Panc1 (cell line): ENCODE measurements at regions not wholly inside any gene's neighbourhood (a gene's known extent, or its start where the extent isn't known, plus 50 kb on each side); places are given as distances from the start of the nearest gene placed in this dataset.

Experiments used
- ATAC-seq: fragments of 200-7000 bp; cut with Tn5 transposase; 2 replicates; pipeline ENCODE4 v1.9.1; 2020; ENCODE audit warnings: mild to moderate bottlenecking, moderate library complexity
- BruUV-seq: library from RNA; stranded (reverse); fragments of 400-500 nt; replicated peaks from 2 replicates; lab custom pipeline; 2021; lab: Mats Ljungman, UMichigan
- CTCF ChIA-PET: fragments of 300-600 bp; sonication (Branson Sonifier 250); formaldehyde crosslinking; loops from one replicate; lab custom pipeline; 2022; ENCODE audit warnings: antibody characterized with exemption; lab: Charles Lee
- POLR2A ChIA-PET: fragments of 300-600 bp; sonication (Branson Sonifier 250); formaldehyde crosslinking; loops from one replicate; lab custom pipeline; 2022; ENCODE audit warnings: antibody characterized with exemption; lab: Charles Lee
- DNase-seq: peaks from one replicate; pipeline ENCODE4 v3.0.0-alpha.2; 2010; ENCODE audit warnings: low read depth, low spot score
- H3K27ac ChIP-seq: 2 replicates; pipeline ENCODE4 v1.5.1; 2011; ENCODE audit warnings: mild to moderate bottlenecking, low read length, inconsistent platforms
- H3K27me3 ChIP-seq: fragments of 200-500 bp; sonication (Bioruptor generic); 2 replicates; pipeline ENCODE4 v1.6.0; 2014; ENCODE audit warnings: low read length, inconsistent platforms; ENCODE audit not compliant: control insufficient read depth, insufficient read depth
- H3K36me3 ChIP-seq: fragments of 200-500 bp; sonication (Bioruptor generic); 2 replicates; pipeline ENCODE4 v1.5.1; 2014; ENCODE audit warnings: inconsistent platforms, mild to moderate bottlenecking, low read length, moderate library complexity; ENCODE audit not compliant: control insufficient read depth, insufficient read depth
- H3K4me1 ChIP-seq: 2 replicates; pipeline ENCODE4 v1.5.1; 2011; ENCODE audit warnings: inconsistent platforms, mild to moderate bottlenecking, low read length, moderate library complexity; ENCODE audit not compliant: control insufficient read depth, insufficient read depth
- H3K4me3 ChIP-seq, 2 experiments: 2 replicates each; pipeline ENCODE4 v1.5.1; 2011 to 2012; ENCODE audit warnings: low read depth in 2 of 2, low read length in 2 of 2, mild to moderate bottlenecking in 2 of 2, inconsistent platforms in 1 of 2, moderate library complexity in 1 of 2
- H3K9me3 ChIP-seq: fragments of 200-500 bp; sonication (Bioruptor generic); 2 replicates; pipeline ENCODE4 v1.5.1; 2014; ENCODE audit warnings: low read depth, mild to moderate bottlenecking, inconsistent platforms, low read length, moderate library complexity; ENCODE audit not compliant: control insufficient read depth, insufficient read depth
- CTCF ChIP-seq: fragments of 450-650 bp; IDR thresholded peaks from 2 replicates; pipeline ENCODE4 v1.5.1; 2017; ENCODE audit warnings: mild to moderate bottlenecking
- POLR2AphosphoS5 ChIP-seq: IDR thresholded peaks from 2 replicates; pipeline ENCODE4 v1.6.1; 2012; ENCODE audit warnings: mild to moderate bottlenecking, low read depth, low read length, moderate library complexity
- REST ChIP-seq, 2 experiments: IDR thresholded peaks; 2 replicates each; pipeline ENCODE4 v1.6.1; 2011 to 2012; ENCODE audit warnings: low read depth in 2 of 2, control low read depth in 1 of 2, low read length in 1 of 2, mild to moderate bottlenecking in 1 of 2, moderate library complexity in 1 of 2; ENCODE audit not compliant: insufficient read depth in 1 of 2
- SIN3A ChIP-seq: IDR thresholded peaks from 2 replicates; pipeline ENCODE4 v1.6.1; 2012; ENCODE audit warnings: low read depth, mild to moderate bottlenecking, low read length, moderate library complexity, borderline replicate concordance; ENCODE audit not compliant: insufficient read depth
- in situ Hi-C: cut with HindIII; loops from 2 replicates; pipeline ENCODE4 v1.10.0; 2016; ENCODE audit warnings: low sequenced_read_pairs, low pct_unique_long_range_greater_than_20kb
- intact Hi-C: fragments of 100-400 bp; cut with micrococcal nuclease; formaldehyde crosslinking; loops from one replicate; pipeline ENCODE4 v1.10.0; 2022; ENCODE audit not compliant: unreplicated experiment

- in situ Hi-C loops (no loop called here), intact Hi-C loops (no loop called here)
- no peak overlapping the region for H3K27ac ChIP-seq
- no peak overlapping the region for H3K4me3 ChIP-seq
- BruUV-seq, result no TSS peak
- ATAC-seq (no peak), DNase-seq (no peak)
- H3K27me3 ChIP-seq, result peaks cover 11% of the 10 kb centered on the region
- no peaks in the 10 kb centered on the region for H3K9me3 ChIP-seq
- CTCF ChIA-PET, result no interaction called here
- POLR2A ChIA-PET, result no interaction called here
- no peak for TF ChIP-seq CTCF
- TF ChIP-seq SIN3A, result no peak
- H3K4me1 ChIP-seq, result no peaks in the 10 kb centered on the region
- no peaks in the 10 kb centered on the region for H3K36me3 ChIP-seq
These were observed 117.1 kb upstream of the FBXL4 start for GRCh38 chr6:99064834-99065233.

- no peaks in the 10 kb centered on the region; the same call in 1 of the 2 replicates for H3K27me3 ChIP-seq
- POLR2A ChIA-PET, result no interaction called here
- intact Hi-C loops, result no loop called here
These were observed 88.9 kb upstream of the FBXL4 start for GRCh38 chr6:99036672-99037071.

More at GRCh38 chr6:99036672-99037071, 88.9 kb upstream of the FBXL4 start:
- no peak overlapping the region for H3K4me3 ChIP-seq
- no TSS peak for BruUV-seq
- H3K4me1 ChIP-seq, result no peaks in the 10 kb centered on the region
- CTCF ChIA-PET, result no interaction called here
- no peak for TF ChIP-seq CTCF
- TF ChIP-seq REST (IDR thresholded peaks at IDR 0.05; ENCODE audit: insufficient read depth in 1 of 2, low read depth in 2 of 2, low read length in 1 of 2), result no peak
- no peak for TF ChIP-seq POLR2AphosphoS5
- H3K9me3 ChIP-seq, result no peaks in the 10 kb centered on the region
- DNase-seq, result no peak
- H3K36me3 ChIP-seq, result no peaks in the 10 kb centered on the region
- in situ Hi-C loops, result no loop called here
- H3K27ac ChIP-seq, result no peak overlapping the region
- no peak for ATAC-seq
